Gastroesophageal sphincter (tissue), 3 donors: ENCODE measurements at regions not wholly inside any gene's neighbourhood (a gene's known extent, or its start where the extent isn't known, plus 50 kb on each side); places are given as distances from the start of the nearest gene placed in this dataset.

Source experiments
- POLR2A ChIP-seq, 2 donors: fragments of 450-650 bp; IDR thresholded peaks; one replicate each; pipeline ENCODE4 v1.6.1; 2017; ENCODE audit warnings: antibody characterized with exemption in 2 of 2, mild to moderate bottlenecking in 2 of 2, moderate library complexity in 1 of 2
- TF ChIP-seq, protein P1 (sequence below), 4 experiments: fragments of 200-600 bp in 2 of 4; fragments of 450-650 bp in 2 of 4; sonication (generic) in 1 of 4; IDR thresholded peaks; one replicate each; pipeline ENCODE4 v1.5.1; 2017 to 2019; ENCODE audit warnings: antibody characterized with exemption in 4 of 4, mild to moderate bottlenecking in 2 of 4, moderate library complexity in 2 of 4

DNA sequence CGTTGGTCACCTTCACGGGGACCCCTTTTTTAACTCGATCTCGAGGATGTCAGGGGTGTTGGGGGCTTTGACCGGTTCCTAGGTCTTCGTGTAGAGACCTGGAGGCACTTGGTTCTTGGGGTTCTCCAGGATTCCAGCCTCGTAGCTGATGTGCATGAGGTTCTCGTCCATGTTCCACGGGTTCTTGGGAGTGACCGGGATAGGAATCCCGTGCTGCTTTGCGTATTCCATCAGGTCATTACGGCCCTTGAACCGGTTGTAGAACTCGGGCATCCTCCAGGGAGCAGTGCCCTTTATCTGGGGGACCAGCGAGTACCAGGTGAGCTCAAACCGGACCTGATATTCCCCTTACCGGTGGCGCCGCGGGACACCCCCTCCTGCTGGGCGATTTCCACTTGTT lies 88.0 kb upstream of the RIPOR2 start:
- TF ChIP-seq, protein P1, sequence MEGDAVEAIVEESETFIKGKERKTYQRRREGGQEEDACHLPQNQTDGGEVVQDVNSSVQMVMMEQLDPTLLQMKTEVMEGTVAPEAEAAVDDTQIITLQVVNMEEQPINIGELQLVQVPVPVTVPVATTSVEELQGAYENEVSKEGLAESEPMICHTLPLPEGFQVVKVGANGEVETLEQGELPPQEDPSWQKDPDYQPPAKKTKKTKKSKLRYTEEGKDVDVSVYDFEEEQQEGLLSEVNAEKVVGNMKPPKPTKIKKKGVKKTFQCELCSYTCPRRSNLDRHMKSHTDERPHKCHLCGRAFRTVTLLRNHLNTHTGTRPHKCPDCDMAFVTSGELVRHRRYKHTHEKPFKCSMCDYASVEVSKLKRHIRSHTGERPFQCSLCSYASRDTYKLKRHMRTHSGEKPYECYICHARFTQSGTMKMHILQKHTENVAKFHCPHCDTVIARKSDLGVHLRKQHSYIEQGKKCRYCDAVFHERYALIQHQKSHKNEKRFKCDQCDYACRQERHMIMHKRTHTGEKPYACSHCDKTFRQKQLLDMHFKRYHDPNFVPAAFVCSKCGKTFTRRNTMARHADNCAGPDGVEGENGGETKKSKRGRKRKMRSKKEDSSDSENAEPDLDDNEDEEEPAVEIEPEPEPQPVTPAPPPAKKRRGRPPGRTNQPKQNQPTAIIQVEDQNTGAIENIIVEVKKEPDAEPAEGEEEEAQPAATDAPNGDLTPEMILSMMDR (IDR thresholded peaks at IDR 0.05) = no peak
- no peak for TF ChIP-seq POLR2A (IDR thresholded peaks at IDR 0.05)
